ENCODE measurements at regions not wholly inside any gene's neighbourhood (a gene's known extent, or its start where the extent isn't known, plus 50 kb on each side); places are given as distances from the start of the nearest gene placed in this dataset.

DNA sequence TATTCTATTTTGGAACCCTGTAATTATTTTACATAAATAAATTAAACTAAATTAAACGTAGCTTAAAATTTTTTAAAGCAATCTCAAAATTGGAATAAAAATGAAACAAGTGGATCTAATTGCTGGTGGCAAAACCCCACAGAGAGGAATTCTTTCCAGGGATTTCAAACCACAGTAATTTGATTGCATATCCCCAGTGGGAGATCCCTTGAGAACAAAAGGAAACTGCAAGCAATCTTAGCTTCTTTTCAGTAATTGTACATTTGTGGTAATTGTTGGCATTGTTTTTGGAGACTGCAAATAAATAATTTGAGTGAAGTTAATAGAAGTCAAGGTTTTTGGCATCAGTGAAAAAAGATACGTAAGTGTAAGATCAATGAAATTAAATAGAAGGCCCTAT, 58.7 kb upstream of the MYCN start:
- Histone ChIP-seq H3K4me3 (ENCODE audit: low read depth, low read length) (no peak overlapping the region), H3K27ac (ENCODE audit: low read depth, low read length) (no peak overlapping the region), H3K9me3 (ENCODE audit: control insufficient read depth, insufficient read depth, low read length) (peaks cover 4% of the 10 kb centered on the region; the same call in 1 of the 2 replicates), H3K27me3 (ENCODE audit: control insufficient read depth, insufficient read depth, low read length) (no peaks in the 10 kb centered on the region)
- TF ChIP-seq CTCF (IDR thresholded peaks at IDR 0.05; ENCODE audit: low read depth, low read length), result no peak
- no peak for DNase-seq (ENCODE audit: low read depth, low spot score)
- ChIA-PET POLR2A (no interaction called here), CTCF (no interaction called here)

- Histone ChIP-seq H3K4me3 (ENCODE audit: low read depth, low read length) (no peak overlapping the region), H3K27me3 (ENCODE audit: control insufficient read depth, insufficient read depth, low read length) (no peaks in the 10 kb centered on the region), H3K9me3 (ENCODE audit: control insufficient read depth, insufficient read depth, low read length) (peaks cover 10% of the 10 kb centered on the region), H3K27ac (ENCODE audit: low read depth, low read length) (no peak overlapping the region)
- ChIA-PET CTCF (interaction anchor here (0.7 kb wide), 2 partner anchors 100 to 916 kb away, joined by 3 to 4 read pairs; no protein-coding TSS in a partner anchor), POLR2A (no interaction called here)
- no peak for DNase-seq (ENCODE audit: low read depth, low spot score)
- TF ChIP-seq CTCF (IDR thresholded peaks at IDR 0.05; ENCODE audit: low read depth, low read length), result no peak
These were observed 57.4 kb upstream of the MYCN start for GRCh38 chr2:15882761-15883497.

- no peak for DNase-seq (ENCODE audit: low read depth, low spot score)
- Histone ChIP-seq H3K27ac (ENCODE audit: low read depth, low read length) (no peak overlapping the region), H3K27me3 (ENCODE audit: control insufficient read depth, insufficient read depth, low read length) (no peaks in the 10 kb centered on the region), H3K4me3 (ENCODE audit: low read depth, low read length) (no peak overlapping the region), H3K9me3 (ENCODE audit: control insufficient read depth, insufficient read depth, low read length) (peaks cover 13% of the 10 kb centered on the region)
- TF ChIP-seq CTCF (IDR thresholded peaks at IDR 0.05; ENCODE audit: low read depth, low read length), result no peak
- ChIA-PET POLR2A (no interaction called here), CTCF (no interaction called here)
These were observed 56.7 kb upstream of the MYCN start for GRCh38 chr2:15883684-15884083.

GRCh38 chr2:15884790-15885189, 55.6 kb upstream of the MYCN start:
- no peak for DNase-seq (ENCODE audit: low read depth, low spot score)
- POLR2A ChIA-PET, result no interaction called here
- no peaks in the 10 kb centered on the region for H3K27me3 ChIP-seq (ENCODE audit: control insufficient read depth, insufficient read depth, low read length)
- CTCF ChIA-PET, result no interaction called here
- peaks cover 21% of the 10 kb centered on the region for H3K9me3 ChIP-seq (ENCODE audit: control insufficient read depth, insufficient read depth, low read length)
- no peak for TF ChIP-seq CTCF (IDR thresholded peaks at IDR 0.05; ENCODE audit: low read depth, low read length)
- no peak overlapping the region for H3K27ac ChIP-seq (ENCODE audit: low read depth, low read length)
- H3K4me3 ChIP-seq (ENCODE audit: low read depth, low read length), result no peak overlapping the region

DNA sequence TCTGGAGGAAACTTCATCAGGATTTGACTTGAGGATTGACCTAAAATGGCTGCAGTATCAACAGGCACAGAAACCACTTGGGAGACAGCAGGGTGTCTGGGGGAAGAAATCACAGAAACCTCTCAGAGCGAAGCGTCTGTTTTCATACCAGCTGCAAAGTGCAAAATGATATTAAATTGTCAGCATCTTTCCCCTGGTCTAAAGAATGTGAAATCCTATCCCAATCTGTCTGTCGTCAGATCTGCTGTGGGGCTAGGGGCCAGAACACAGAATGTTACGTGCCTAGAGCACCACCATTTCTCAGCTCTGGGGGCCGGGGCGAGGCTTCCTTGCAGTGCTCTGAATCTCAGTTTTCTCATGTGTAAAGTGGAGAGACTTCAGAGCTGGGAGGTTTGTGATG, 54.1 kb upstream of the MYCN start:
- no peak for DNase-seq (ENCODE audit: low read depth, low spot score)
- CTCF ChIA-PET, result no interaction called here
- POLR2A ChIA-PET, result no interaction called here

More for the DNA sequence above, 54.1 kb upstream of the MYCN start:
- no peak overlapping the region for H3K27ac ChIP-seq (ENCODE audit: low read depth, low read length)
- no peak overlapping the region for H3K4me3 ChIP-seq (ENCODE audit: low read depth, low read length)
- no peak for TF ChIP-seq CTCF (IDR thresholded peaks at IDR 0.05; ENCODE audit: low read depth, low read length)
- no peaks in the 10 kb centered on the region for H3K27me3 ChIP-seq (ENCODE audit: control insufficient read depth, insufficient read depth, low read length)
- H3K9me3 ChIP-seq (ENCODE audit: control insufficient read depth, insufficient read depth, low read length), result peaks cover 35% of the 10 kb centered on the region

Data from AG04450 (cell line).